HG03159 (cell line): ENCODE measurements at regions not wholly inside any gene's neighbourhood (a gene's known extent, or its start where the extent isn't known, plus 50 kb on each side); places are given as distances from the start of the nearest gene placed in this dataset.

Experiments used
- ATAC-seq: cut with Tn5 transposase; IDR thresholded peaks from one replicate; pipeline ENCODE4 v1.9.1; 2021; ENCODE audit warnings: mild to moderate bottlenecking, moderate library complexity; ENCODE audit not compliant: unreplicated experiment

GRCh38 chr6:165961233-165961632 is 206.4 kb downstream of the TBXT start:
- no peak for ATAC-seq

- no peak for ATAC-seq
These were observed 207.0 kb downstream of the TBXT start for GRCh38 chr6:165960695-165961094.

GRCh38 chr6:165959627-165960026 is 208.0 kb downstream of the TBXT start:
- no peak for ATAC-seq

GRCh38 chr6:165956874-165957273 is 210.8 kb downstream of the TBXT start:
- ATAC-seq, result no peak

- no peak for ATAC-seq
These were observed 215.1 kb downstream of the TBXT start for GRCh38 chr6:165952514-165952913.

GRCh38 chr6:165950316-165950715 is 217.3 kb downstream of the TBXT start:
- no peak for ATAC-seq

- no peak for ATAC-seq
These were observed 218.3 kb downstream of the TBXT start for GRCh38 chr6:165949324-165949723.

GRCh38 chr6:165944002-165944466 is 223.6 kb downstream of the TBXT start:
- no peak for ATAC-seq

- ATAC-seq, result no peak
These were observed 225.9 kb downstream of the TBXT start for GRCh38 chr6:165941786-165942185.

GRCh38 chr6:165941249-165941775 is 226.3 kb downstream of the TBXT start:
- ATAC-seq, result no peak

- ATAC-seq, result no peak
These were observed 227.3 kb downstream of the TBXT start for GRCh38 chr6:165940366-165940765.

GRCh38 chr6:165939601-165940290 is 227.9 kb downstream of the TBXT start:
- no peak for ATAC-seq

- ATAC-seq, result no peak
These were observed 228.6 kb downstream of the TBXT start for GRCh38 chr6:165939047-165939446.

- ATAC-seq, result no peak
These were observed 229.9 kb downstream of the TBXT start for GRCh38 chr6:165937564-165938358.

- ATAC-seq, result no peak
These were observed 231.0 kb downstream of the TBXT start for GRCh38 chr6:165936660-165937059.

GRCh38 chr6:165936096-165936495 is 231.6 kb downstream of the TBXT start:
- ATAC-seq, result no peak

- ATAC-seq, result no peak
These were observed 236.0 kb downstream of the TBXT start for GRCh38 chr6:165931675-165932074.

GRCh38 chr6:165930668-165931214 is 236.9 kb downstream of the TBXT start:
- no peak for ATAC-seq

GRCh38 chr6:165929607-165930006 is 238.0 kb downstream of the TBXT start:
- no peak for ATAC-seq

GRCh38 chr6:165926378-165926777 is 241.3 kb downstream of the TBXT start:
- no peak for ATAC-seq

- ATAC-seq, result no peak
These were observed 242.0 kb downstream of the TBXT start for GRCh38 chr6:165925474-165926156.
